ENCODE measurements at regions not wholly inside any gene's neighbourhood (a gene's known extent, or its start where the extent isn't known, plus 50 kb on each side); places are given as distances from the start of the nearest gene placed in this dataset.

DNA sequence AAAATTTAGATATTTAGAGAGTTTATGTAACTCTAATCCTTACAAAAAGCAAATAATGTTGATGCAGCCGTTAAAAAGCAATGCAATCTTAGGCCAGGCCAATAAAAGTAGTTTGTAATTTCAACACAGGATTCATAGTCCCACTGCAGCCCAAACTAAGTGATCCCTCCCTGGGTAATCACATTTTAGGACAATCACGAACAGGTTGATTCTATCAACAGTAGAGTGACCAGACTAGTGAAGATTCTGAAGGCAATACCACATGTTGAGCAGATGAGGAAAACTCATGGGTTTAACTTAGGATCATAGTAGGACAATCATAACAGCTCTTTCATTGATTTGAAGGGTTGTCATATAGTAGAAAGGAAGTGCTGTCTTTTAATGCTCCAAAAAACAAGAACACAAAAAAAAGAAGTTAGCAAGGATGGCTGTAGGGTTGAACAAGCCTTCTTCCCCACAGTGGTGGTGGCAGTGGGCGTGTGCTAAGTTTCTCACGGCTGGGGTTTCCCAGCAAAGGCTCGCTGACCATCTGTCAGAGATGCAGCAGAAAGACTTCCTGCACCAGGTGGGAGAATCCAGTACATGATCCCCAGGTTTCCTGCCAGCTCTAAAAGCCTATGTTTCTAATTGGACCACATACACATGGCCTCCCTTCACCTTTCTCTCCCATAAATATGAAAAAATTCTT lies 212.2 kb downstream of the CHRM2 start:
- TF ChIP-seq CTCF (IDR thresholded peaks at IDR 0.05) = no peak
- no peak for TF ChIP-seq POLR2A (IDR thresholded peaks at IDR 0.05)

Data from lower leg skin (tissue), 3 donors.